ENCODE measurements at regions not wholly inside any gene's neighbourhood (a gene's known extent, or its start where the extent isn't known, plus 50 kb on each side); places are given as distances from the start of the nearest gene placed in this dataset.

DNA sequence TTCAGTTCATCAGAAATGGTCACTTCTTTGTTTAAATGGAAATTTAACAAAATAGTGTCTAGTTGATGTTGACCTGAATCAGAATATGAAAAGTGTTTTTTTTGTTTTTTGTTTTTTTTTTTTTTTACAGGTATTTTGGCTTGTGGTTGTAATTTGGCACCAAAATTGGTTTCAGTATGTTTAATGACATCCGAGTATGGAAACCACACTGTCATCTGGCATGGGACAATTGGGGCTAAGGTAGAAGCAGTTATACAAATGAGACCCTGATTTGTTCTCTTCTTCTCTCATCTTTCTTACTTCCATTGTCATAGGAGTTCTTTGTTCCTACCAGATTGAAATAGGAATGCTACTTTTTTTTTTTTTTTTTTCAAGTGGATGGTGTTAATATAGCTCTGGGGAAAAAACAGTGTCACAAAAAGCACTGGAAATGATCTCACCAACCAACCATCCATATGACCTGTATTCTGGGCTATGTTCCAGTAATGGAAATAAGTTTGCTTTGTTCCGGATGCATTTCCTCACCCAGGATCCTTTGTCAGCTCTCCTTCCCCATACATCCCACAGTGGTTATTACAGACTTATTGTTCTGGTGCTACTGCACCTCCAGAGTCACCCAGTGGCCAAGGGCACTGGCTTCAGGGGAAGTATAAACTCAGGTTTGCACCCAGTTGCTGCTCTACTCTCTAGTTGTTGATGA, 95.8 kb downstream of the ATXN3L start:
- Histone ChIP-seq H3K27me3 (ENCODE audit: low read length) (no peaks in the 10 kb centered on the region), H3K4me1 (ENCODE audit: insufficient read depth, low read length) (peaks cover 39% of the 10 kb centered on the region), H3K79me2 (ENCODE audit: low read length) (no peaks in the 10 kb centered on the region), H3K36me3 (ENCODE audit: low read depth, low read length) (no peaks in the 10 kb centered on the region), H3K9me3 (ENCODE audit: low read length) (no peaks in the 10 kb centered on the region), H4K20me1 (ENCODE audit: low read length) (no peaks in the 10 kb centered on the region), H3K27ac (ENCODE audit: low read length) (peak overlapping the region; percentile 87), H3K4me2 (ENCODE audit: low read length) (peak overlapping the region; percentile 42), H2AFZ (ENCODE audit: low read length) (no peak overlapping the region), H3K4me3 (ENCODE audit: low read length) (no peak overlapping the region), H3K9ac (ENCODE audit: low read length) (peak overlapping the region; percentile 41), H3F3A (ENCODE audit: low read length, unreplicated experiment) (no peaks in the 10 kb centered on the region), H3K9me2 (replicated peaks; ENCODE audit: low read length) (no peaks in the 10 kb centered on the region)
- TF ChIP-seq EZH2phosphoT487 (IDR thresholded peaks at IDR 0.05; ENCODE audit: borderline replicate concordance, low read length) = no peak
- TF ChIP-seq EZH2 (IDR thresholded peaks at IDR 0.05; ENCODE audit: low read length, unreplicated experiment) = no peak
- TF ChIP-seq CTCF (conservative IDR thresholded peaks at IDR 0.05; ENCODE audit: low read depth, low read length) = peak; percentile 30; the same call in 1 of the 2 replicates
- TSS peak; percentile 84 for BruUV-seq (replicated peaks)
- ChIA-PET POLR2A (ENCODE audit: unreplicated experiment) (interaction anchor here (0.5 to 0.7 kb wide), 5 partner anchors 11 to 445 kb away, joined by 4 to 13 read pairs (median 5); no protein-coding TSS in a partner anchor), CTCF (interaction anchor here (0.6 to 1.0 kb wide), 7 partner anchors 12 to 396 kb away, joined by 3 to 7 read pairs (median 5); no protein-coding TSS in a partner anchor)
- intact Hi-C loops (cut with micrococcal nuclease) = loop anchor here (1.0 to 5.0 kb wide), 6 partner anchors 42 to 264 kb away; no protein-coding TSS in a partner anchor
- peak; percentile 96 for ATAC-seq
- DNase-seq = peak; percentile 94

DNA sequence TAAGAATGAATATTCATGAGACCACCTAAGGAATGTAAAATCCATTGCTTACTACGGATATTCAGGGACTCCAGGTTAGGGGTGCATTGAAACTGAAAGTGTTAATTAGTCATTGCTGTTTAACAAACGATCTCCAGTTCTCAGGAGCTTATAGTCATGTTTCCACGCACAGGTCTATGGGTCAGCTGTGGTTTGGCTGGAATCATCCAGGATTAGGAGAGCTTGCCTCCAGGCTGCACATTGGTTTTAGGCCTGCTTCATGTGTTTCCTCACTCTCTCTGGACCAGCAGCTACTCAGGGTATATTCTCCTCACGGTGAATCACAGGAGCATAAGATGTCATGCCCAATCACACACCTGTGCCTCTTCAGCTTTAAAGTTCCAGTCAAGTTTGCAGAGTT, 98.9 kb downstream of the ATXN3L start:
- CTCF ChIA-PET = no interaction called here

More for the DNA sequence above, 98.9 kb downstream of the ATXN3L start:
- Histone ChIP-seq H3K9ac (ENCODE audit: low read length) (peak overlapping the region; percentile 25), H3K36me3 (ENCODE audit: low read depth, low read length) (no peaks in the 10 kb centered on the region), H3K4me1 (ENCODE audit: insufficient read depth, low read length) (peaks cover 42% of the 10 kb centered on the region), H3K4me3 (ENCODE audit: low read length) (no peak overlapping the region), H3K27me3 (ENCODE audit: low read length) (no peaks in the 10 kb centered on the region), H3F3A (ENCODE audit: low read length, unreplicated experiment) (no peaks in the 10 kb centered on the region), H2AFZ (ENCODE audit: low read length) (no peak overlapping the region), H3K9me2 (replicated peaks; ENCODE audit: low read length) (no peaks in the 10 kb centered on the region), H3K9me3 (ENCODE audit: low read length) (no peaks in the 10 kb centered on the region), H3K79me2 (ENCODE audit: low read length) (no peaks in the 10 kb centered on the region), H3K4me2 (ENCODE audit: low read length) (peak overlapping the region; percentile 23; the same call in 1 of the 2 replicates), H3K27ac (ENCODE audit: low read length) (peak overlapping the region; percentile 69), H4K20me1 (ENCODE audit: low read length) (no peaks in the 10 kb centered on the region)
- DNase-seq (peak; percentile 71), ATAC-seq (peak; percentile 42)
- TF ChIP-seq EZH2phosphoT487 (IDR thresholded peaks at IDR 0.05; ENCODE audit: borderline replicate concordance, low read length) (no peak), CTCF (conservative IDR thresholded peaks at IDR 0.05; ENCODE audit: low read depth, low read length) (no peak), EZH2 (IDR thresholded peaks at IDR 0.05; ENCODE audit: low read length, unreplicated experiment) (no peak)
- intact Hi-C loops (cut with micrococcal nuclease) = loop anchor here (5.0 kb wide), 5 partner anchors 39 to 234 kb away; no protein-coding TSS in a partner anchor
- no TSS peak for BruUV-seq (replicated peaks)
- POLR2A ChIA-PET (ENCODE audit: unreplicated experiment) = interaction anchor here (0.7 kb wide), 1 partner anchor 26 kb away, joined by 3 read pairs; no protein-coding TSS in a partner anchor

Measured in PC-3 (cell line).